Activated T-cell treated with anti-CD3 and anti-CD28 coated beads for 48 hours (primary cell): ENCODE measurements at regions not wholly inside any gene's neighbourhood (a gene's known extent, or its start where the extent isn't known, plus 50 kb on each side); places are given as distances from the start of the nearest gene placed in this dataset.

Experiments used
- DNase-seq: peaks from one replicate; pipeline ENCODE4 v3.0.0-alpha.2; 2020; ENCODE audit warnings: low read depth

- no peak for DNase-seq
Measured at GRCh38 chrX:42519666-42520231, 258.2 kb downstream of the PPP1R2C start.

- no peak for DNase-seq
Measured at GRCh38 chrX:42515939-42516338, 262.0 kb downstream of the PPP1R2C start.

GRCh38 chrX:42505016-42505415 lies 272.9 kb downstream of the PPP1R2C start:
- no peak for DNase-seq

- no peak for DNase-seq
Measured at GRCh38 chrX:42499620-42500019, 278.3 kb downstream of the PPP1R2C start.

GRCh38 chrX:42497356-42497755 lies 280.6 kb downstream of the PPP1R2C start:
- no peak for DNase-seq

- DNase-seq, result no peak
Measured at GRCh38 chrX:42496239-42496638, 281.7 kb downstream of the PPP1R2C start.

GRCh38 chrX:42495139-42495538 lies 282.8 kb downstream of the PPP1R2C start:
- DNase-seq, result no peak

- DNase-seq, result no peak
Measured at GRCh38 chrX:42491137-42491907, 286.6 kb downstream of the PPP1R2C start.

GRCh38 chrX:42490111-42490510 lies 287.9 kb downstream of the PPP1R2C start:
- no peak for DNase-seq

- no peak for DNase-seq
Measured at GRCh38 chrX:42485601-42486000, 292.4 kb downstream of the PPP1R2C start.

- DNase-seq, result no peak
Measured at GRCh38 chrX:42484233-42484632, 293.7 kb downstream of the PPP1R2C start.

- no peak for DNase-seq
Measured at GRCh38 chrX:42477396-42477795, 300.6 kb downstream of the PPP1R2C start.

- DNase-seq, result no peak
Measured at GRCh38 chrX:42472727-42473126, 305.2 kb downstream of the PPP1R2C start.

GRCh38 chrX:42466332-42467046 lies 311.5 kb downstream of the PPP1R2C start:
- DNase-seq, result no peak

- no peak for DNase-seq
Measured at GRCh38 chrX:42465821-42466220, 312.1 kb downstream of the PPP1R2C start.

GRCh38 chrX:42463706-42464490 lies 314.1 kb downstream of the PPP1R2C start:
- no peak for DNase-seq

GRCh38 chrX:42462917-42463316 lies 315.0 kb downstream of the PPP1R2C start:
- DNase-seq, result no peak

GRCh38 chrX:42460706-42461105 lies 317.3 kb downstream of the PPP1R2C start:
- no peak for DNase-seq

GRCh38 chrX:42459735-42460134 lies 318.2 kb downstream of the PPP1R2C start:
- no peak for DNase-seq

- DNase-seq, result no peak
Measured at GRCh38 chrX:42456176-42456700, 321.7 kb downstream of the PPP1R2C start.

- DNase-seq, result no peak
Measured at GRCh38 chrX:42450228-42450627, 327.7 kb downstream of the PPP1R2C start.

GRCh38 chrX:42443267-42443666 lies 334.7 kb downstream of the PPP1R2C start:
- no peak for DNase-seq
